ENCODE measurements at regions not wholly inside any gene's neighbourhood (a gene's known extent, or its start where the extent isn't known, plus 50 kb on each side); places are given as distances from the start of the nearest gene placed in this dataset.

GRCh38 chr20:6637160-6637579, 130.3 kb upstream of the BMP2 start:
- TF ChIP-seq, protein P1, sequence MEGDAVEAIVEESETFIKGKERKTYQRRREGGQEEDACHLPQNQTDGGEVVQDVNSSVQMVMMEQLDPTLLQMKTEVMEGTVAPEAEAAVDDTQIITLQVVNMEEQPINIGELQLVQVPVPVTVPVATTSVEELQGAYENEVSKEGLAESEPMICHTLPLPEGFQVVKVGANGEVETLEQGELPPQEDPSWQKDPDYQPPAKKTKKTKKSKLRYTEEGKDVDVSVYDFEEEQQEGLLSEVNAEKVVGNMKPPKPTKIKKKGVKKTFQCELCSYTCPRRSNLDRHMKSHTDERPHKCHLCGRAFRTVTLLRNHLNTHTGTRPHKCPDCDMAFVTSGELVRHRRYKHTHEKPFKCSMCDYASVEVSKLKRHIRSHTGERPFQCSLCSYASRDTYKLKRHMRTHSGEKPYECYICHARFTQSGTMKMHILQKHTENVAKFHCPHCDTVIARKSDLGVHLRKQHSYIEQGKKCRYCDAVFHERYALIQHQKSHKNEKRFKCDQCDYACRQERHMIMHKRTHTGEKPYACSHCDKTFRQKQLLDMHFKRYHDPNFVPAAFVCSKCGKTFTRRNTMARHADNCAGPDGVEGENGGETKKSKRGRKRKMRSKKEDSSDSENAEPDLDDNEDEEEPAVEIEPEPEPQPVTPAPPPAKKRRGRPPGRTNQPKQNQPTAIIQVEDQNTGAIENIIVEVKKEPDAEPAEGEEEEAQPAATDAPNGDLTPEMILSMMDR (IDR thresholded peaks at IDR 0.05; ENCODE audit: borderline replicate concordance, extremely low read depth, low read length, poor library complexity, severe bottlenecking) = no peak
- no peak for TF ChIP-seq EZH2 (IDR thresholded peaks at IDR 0.05; ENCODE audit: borderline replicate concordance, low read depth, low read length, severe bottlenecking)

All from DND-41 (cell line).